SK-N-SH (cell line): ENCODE measurements at regions not wholly inside any gene's neighbourhood (a gene's known extent, or its start where the extent isn't known, plus 50 kb on each side); places are given as distances from the start of the nearest gene placed in this dataset.

Experiments used
- CTCF ChIA-PET: fragments of 300-600, 350-600 bp; formaldehyde crosslinking; extraction: SDS; loops from one replicate; lab custom pipeline; 2021; lab: Yijun Ruan, JAX
- POLR2A ChIA-PET: fragments of 350-600 bp; sonication (Branson Sonifier 250); formaldehyde crosslinking; extraction: SDS; loops from one replicate; lab custom pipeline; 2020; ENCODE audit warnings: antibody characterized with exemption, inconsistent platforms; lab: Yijun Ruan, JAX
- DNase-seq: peaks from one replicate; pipeline ENCODE4 v3.0.0; 2012
- H2AFZ ChIP-seq: fragments of 200-600 bp; sonication (generic); 2 replicates; pipeline ENCODE4 v1.8.1; 2016; ENCODE audit warnings: antibody characterized with exemption, mild to moderate bottlenecking, low read depth
- H3F3A ChIP-seq: fragments of 200-600 bp; sonication (generic); replicated peaks from 2 replicates; pipeline ENCODE3; 2016; ENCODE audit warnings: antibody characterized with exemption, mild to moderate bottlenecking; ENCODE audit not compliant: insufficient read depth
- H3K27ac ChIP-seq, 2 experiments: fragments of 200-500 bp in 1 of 2; fragments of 200-600 bp in 1 of 2; sonication (Bioruptor generic) in 1 of 2; sonication (generic), shearing (Covaris generic) in 1 of 2; 2 replicates each; pipeline versions ENCODE4 v1.5.1 to v1.6.1; 2014 to 2016; ENCODE audit warnings: low read depth in 2 of 2, inconsistent platforms in 1 of 2, low read length in 1 of 2, mild to moderate bottlenecking in 1 of 2, mixed read lengths in 1 of 2
- H3K27me3 ChIP-seq: fragments of 200-600 bp; sonication (generic), shearing (Covaris generic); 2 replicates; pipeline ENCODE4 v1.6.1; 2016; ENCODE audit warnings: mixed run types; ENCODE audit not compliant: insufficient read depth
- H3K36me3 ChIP-seq, 2 experiments: fragments of 200-500 bp in 1 of 2; fragments of 200-600 bp in 1 of 2; sonication (Bioruptor generic) in 1 of 2; sonication (generic) in 1 of 2; replicated peaks in 1 of 2; 2 replicates each; pipeline versions ENCODE3 to v1.5.1; 2014 to 2016; ENCODE audit warnings: low read length in 1 of 2, mild to moderate bottlenecking in 1 of 2; ENCODE audit not compliant: insufficient read depth in 2 of 2, control insufficient read depth in 1 of 2
- H3K4me1 ChIP-seq, 2 experiments: fragments of 200-500 bp in 1 of 2; fragments of 200-600 bp in 1 of 2; sonication (Bioruptor generic) in 1 of 2; sonication (generic), shearing (Covaris generic) in 1 of 2; 2 replicates each; pipeline versions ENCODE4 v1.5.1 to v1.6.1; 2014 to 2016; ENCODE audit warnings: low read depth in 1 of 2, low read length in 1 of 2, mixed run types in 1 of 2; ENCODE audit not compliant: insufficient read depth in 2 of 2, control insufficient read depth in 1 of 2
- H3K4me2 ChIP-seq: fragments of 200-600 bp; sonication (generic), shearing (Covaris generic); 2 replicates; pipeline ENCODE4 v1.6.1; 2017; ENCODE audit warnings: mixed run types
- H3K4me3 ChIP-seq, 2 experiments: fragments of 200-500 bp in 1 of 2; fragments of 200-600 bp in 1 of 2; sonication (Bioruptor generic) in 1 of 2; sonication (generic), shearing (Covaris generic) in 1 of 2; 2 replicates each; pipeline versions ENCODE4 v1.5.1 to v1.8.1; 2014 to 2016; ENCODE audit warnings: low read depth in 2 of 2, inconsistent platforms in 1 of 2, low read length in 1 of 2, mild to moderate bottlenecking in 1 of 2, mixed read lengths in 1 of 2, moderate library complexity in 1 of 2
- H3K79me2 ChIP-seq: fragments of 200-600 bp; sonication (generic); 2 replicates; pipeline ENCODE4 v1.8.1; 2017; ENCODE audit warnings: mild to moderate bottlenecking; ENCODE audit not compliant: insufficient read depth
- H3K9ac ChIP-seq: fragments of 200-600 bp; sonication (generic); 2 replicates; pipeline ENCODE4 v1.6.1; 2017; ENCODE audit warnings: mixed run types
- H3K9me2 ChIP-seq: fragments of 200-600 bp; sonication (generic); 2 replicates; pipeline ENCODE4 v1.6.1; 2017; ENCODE audit warnings: mixed run types
- H3K9me3 ChIP-seq: fragments of 200-600 bp; sonication (generic); 2 replicates; pipeline ENCODE4 v1.6.1; 2017; ENCODE audit warnings: mixed run types, mild to moderate bottlenecking, moderate library complexity
- H4K20me1 ChIP-seq: fragments of 200-600 bp; sonication (generic); 2 replicates; pipeline ENCODE4 v1.6.1; 2017; ENCODE audit warnings: mild to moderate bottlenecking, mixed run types; ENCODE audit not compliant: insufficient read depth
- CHD2 ChIP-seq: fragments of 150-350 bp; IDR thresholded peaks from 2 replicates; pipeline ENCODE4 v1.6.1; 2018; ENCODE audit warnings: low read length; ENCODE audit not compliant: partially characterized antibody
- EP300 ChIP-seq, 2 experiments: IDR thresholded peaks; 2 replicates each; pipeline versions ENCODE4 v1.4.0 to v1.6.1; 2012; ENCODE audit warnings: borderline replicate concordance in 1 of 2, low read depth in 1 of 2, low read length in 1 of 2
- FOXM1 ChIP-seq: IDR thresholded peaks from 2 replicates; pipeline ENCODE4 v1.4.0; 2012; ENCODE audit warnings: low read depth, mild to moderate bottlenecking
- NFIC ChIP-seq: IDR thresholded peaks from 2 replicates; pipeline ENCODE4 v1.4.0; 2012; ENCODE audit warnings: borderline replicate concordance
- NRF1 ChIP-seq: IDR thresholded peaks from 2 replicates; pipeline ENCODE4 v1.6.1; 2012; ENCODE audit warnings: low read depth, mild to moderate bottlenecking, low read length
- RCOR1 ChIP-seq: fragments of 150-350 bp; IDR thresholded peaks from 2 replicates; pipeline ENCODE4 v1.6.1; 2017; ENCODE audit warnings: antibody characterized with exemption, low read length
- WGBS: methylation state at CpG from one replicate; pipeline ENCODE4 v1.1.6; 2017; ENCODE audit warnings: low lambda C conversion rate; 5-methylcytosine and 5-hydroxymethylcytosine counted together
- TF ChIP-seq, protein P1 (sequence below): IDR thresholded peaks from 2 replicates; pipeline ENCODE4 v1.6.1; 2012; ENCODE audit warnings: mild to moderate bottlenecking, low read depth, low read length, moderate library complexity
- TF ChIP-seq, protein P2 (sequence below): IDR thresholded peaks from 2 replicates; pipeline ENCODE4 v1.4.0; 2012; ENCODE audit warnings: low read depth, borderline replicate concordance
- TF ChIP-seq, protein P3 (sequence below): IDR thresholded peaks from 2 replicates; pipeline ENCODE4; 2012
- TF ChIP-seq, protein P4 (sequence below): fragments of 150-350 bp; IDR thresholded peaks from 2 replicates; pipeline ENCODE4 v1.6.1; 2017; ENCODE audit warnings: antibody characterized with exemption, low read length, low read depth, borderline replicate concordance
- TF ChIP-seq, protein P5 (sequence below): fragments of 150-350 bp; IDR thresholded peaks from 2 replicates; pipeline ENCODE4 v1.6.1; 2016; ENCODE audit warnings: mild to moderate bottlenecking, low read depth, low read length
- TF ChIP-seq, protein P6 (sequence below): IDR thresholded peaks from 2 replicates; pipeline ENCODE4 v1.4.0; 2012; ENCODE audit warnings: low read depth
- TF ChIP-seq, protein P7 (sequence below): IDR thresholded peaks from 2 replicates; pipeline ENCODE4 v1.4.0; 2012; ENCODE audit warnings: low read depth, borderline replicate concordance

DNA sequence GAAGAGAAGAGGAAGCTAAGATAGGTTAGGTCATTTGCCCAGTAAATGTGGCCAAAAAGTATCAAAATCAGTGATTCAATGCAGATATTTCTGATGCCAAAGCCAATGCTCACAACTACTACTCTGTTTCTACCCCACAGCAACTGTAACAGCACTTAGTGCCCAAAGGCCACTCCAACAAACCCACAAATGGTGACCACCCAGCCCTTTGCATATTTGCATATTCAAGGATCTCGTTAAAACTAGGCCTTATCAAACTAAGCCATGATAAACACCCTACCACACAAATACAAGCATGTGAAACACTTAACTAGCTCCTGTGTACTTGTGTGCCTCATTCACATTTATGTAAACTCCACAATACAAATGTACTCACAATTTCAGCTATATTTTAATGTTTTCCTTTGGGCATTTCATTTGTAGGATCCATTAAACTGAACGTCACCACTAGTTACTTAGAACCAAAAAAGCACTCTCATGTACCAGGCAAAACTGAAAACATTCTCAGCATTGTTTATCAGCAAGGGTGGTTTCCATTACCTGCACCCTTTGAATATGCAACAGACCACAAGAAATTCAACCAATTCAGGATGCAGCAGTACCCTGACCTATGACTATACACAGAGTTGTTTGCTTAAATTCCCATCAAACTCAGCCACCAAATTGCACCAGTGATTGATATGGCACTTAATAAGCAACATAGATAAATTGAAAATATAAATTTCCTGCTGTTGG, 111.2 kb upstream of the STT3B start:
- Histone ChIP-seq H3K27me3 (no peaks in the 10 kb centered on the region), H2AFZ (no peak overlapping the region), H3K4me3 (no peak overlapping the region), H3K9ac (no peak overlapping the region), H3K27ac (no peak overlapping the region), H3K4me2 (no peak overlapping the region), H3K36me3 (no peaks in the 10 kb centered on the region), H3F3A (no peaks in the 10 kb centered on the region), H4K20me1 (no peaks in the 10 kb centered on the region), H3K4me1 (peaks cover 0 to 16% of the 10 kb centered on the region in 2 experiments; a peak in 2 of 4 replicates), H3K9me2 (no peaks in the 10 kb centered on the region), H3K9me3 (no peaks in the 10 kb centered on the region), H3K79me2 (no peaks in the 10 kb centered on the region)
- CTCF ChIA-PET, result interaction anchor here (1.1 kb wide), 1 partner anchor 111 kb away, joined by 3 read pairs; the partner anchor contains the start of gene STT3B
- no peak for DNase-seq
- WGBS, result 36% methylated on average over 2 of the region's 2 CpGs
- POLR2A ChIA-PET, result no interaction called here
- TF ChIP-seq, protein P1, sequence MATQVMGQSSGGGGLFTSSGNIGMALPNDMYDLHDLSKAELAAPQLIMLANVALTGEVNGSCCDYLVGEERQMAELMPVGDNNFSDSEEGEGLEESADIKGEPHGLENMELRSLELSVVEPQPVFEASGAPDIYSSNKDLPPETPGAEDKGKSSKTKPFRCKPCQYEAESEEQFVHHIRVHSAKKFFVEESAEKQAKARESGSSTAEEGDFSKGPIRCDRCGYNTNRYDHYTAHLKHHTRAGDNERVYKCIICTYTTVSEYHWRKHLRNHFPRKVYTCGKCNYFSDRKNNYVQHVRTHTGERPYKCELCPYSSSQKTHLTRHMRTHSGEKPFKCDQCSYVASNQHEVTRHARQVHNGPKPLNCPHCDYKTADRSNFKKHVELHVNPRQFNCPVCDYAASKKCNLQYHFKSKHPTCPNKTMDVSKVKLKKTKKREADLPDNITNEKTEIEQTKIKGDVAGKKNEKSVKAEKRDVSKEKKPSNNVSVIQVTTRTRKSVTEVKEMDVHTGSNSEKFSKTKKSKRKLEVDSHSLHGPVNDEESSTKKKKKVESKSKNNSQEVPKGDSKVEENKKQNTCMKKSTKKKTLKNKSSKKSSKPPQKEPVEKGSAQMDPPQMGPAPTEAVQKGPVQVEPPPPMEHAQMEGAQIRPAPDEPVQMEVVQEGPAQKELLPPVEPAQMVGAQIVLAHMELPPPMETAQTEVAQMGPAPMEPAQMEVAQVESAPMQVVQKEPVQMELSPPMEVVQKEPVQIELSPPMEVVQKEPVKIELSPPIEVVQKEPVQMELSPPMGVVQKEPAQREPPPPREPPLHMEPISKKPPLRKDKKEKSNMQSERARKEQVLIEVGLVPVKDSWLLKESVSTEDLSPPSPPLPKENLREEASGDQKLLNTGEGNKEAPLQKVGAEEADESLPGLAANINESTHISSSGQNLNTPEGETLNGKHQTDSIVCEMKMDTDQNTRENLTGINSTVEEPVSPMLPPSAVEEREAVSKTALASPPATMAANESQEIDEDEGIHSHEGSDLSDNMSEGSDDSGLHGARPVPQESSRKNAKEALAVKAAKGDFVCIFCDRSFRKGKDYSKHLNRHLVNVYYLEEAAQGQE, result no peak
- TF ChIP-seq NRF1, result no peak

DNA sequence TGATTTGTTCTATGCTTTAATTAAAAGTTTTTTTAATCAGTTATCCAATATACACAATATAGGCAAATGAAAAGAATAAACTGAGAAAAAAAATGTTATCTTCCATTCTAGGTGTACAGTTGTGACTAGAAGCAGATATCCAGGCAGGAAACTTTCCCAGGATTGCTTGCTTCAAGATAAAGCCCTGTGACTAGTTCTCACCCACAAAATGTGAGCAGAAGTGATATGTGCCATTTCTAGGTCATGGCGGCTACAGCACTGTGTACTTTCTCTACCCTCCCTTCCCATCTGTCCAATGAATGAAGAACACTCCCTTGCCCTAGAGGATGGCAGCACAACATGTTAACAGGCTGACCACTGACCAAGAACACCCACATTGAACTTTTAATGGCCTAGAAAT, 110.5 kb upstream of the STT3B start:
- H3K9me2 ChIP-seq, result no peaks in the 10 kb centered on the region
- ChIA-PET CTCF (no interaction called here), POLR2A (no interaction called here)
- no peaks in the 10 kb centered on the region for H3K9me3 ChIP-seq
- H4K20me1 ChIP-seq, result no peaks in the 10 kb centered on the region
- WGBS, result 44% methylated on average over 1 of the region's 1 CpG
- no peaks in the 10 kb centered on the region for H3K27me3 ChIP-seq
- no peaks in the 10 kb centered on the region for H3F3A ChIP-seq
- H3K27ac ChIP-seq, result peak overlapping the region in 1 of 2 experiments; percentile 16; a peak in 1 of 4 replicates
- H3K36me3 ChIP-seq, result no peaks in the 10 kb centered on the region
- no peaks in the 10 kb centered on the region for H3K79me2 ChIP-seq
- no peak overlapping the region for H3K4me3 ChIP-seq
- H3K4me1 ChIP-seq, result peaks cover 0 to 16% of the 10 kb centered on the region in 2 experiments; a peak in 2 of 4 replicates
- no peak overlapping the region for H2AFZ ChIP-seq
- DNase-seq, result no peak
- H3K4me2 ChIP-seq, result no peak overlapping the region
- no peak overlapping the region for H3K9ac ChIP-seq
- TF ChIP-seq, protein P2, sequence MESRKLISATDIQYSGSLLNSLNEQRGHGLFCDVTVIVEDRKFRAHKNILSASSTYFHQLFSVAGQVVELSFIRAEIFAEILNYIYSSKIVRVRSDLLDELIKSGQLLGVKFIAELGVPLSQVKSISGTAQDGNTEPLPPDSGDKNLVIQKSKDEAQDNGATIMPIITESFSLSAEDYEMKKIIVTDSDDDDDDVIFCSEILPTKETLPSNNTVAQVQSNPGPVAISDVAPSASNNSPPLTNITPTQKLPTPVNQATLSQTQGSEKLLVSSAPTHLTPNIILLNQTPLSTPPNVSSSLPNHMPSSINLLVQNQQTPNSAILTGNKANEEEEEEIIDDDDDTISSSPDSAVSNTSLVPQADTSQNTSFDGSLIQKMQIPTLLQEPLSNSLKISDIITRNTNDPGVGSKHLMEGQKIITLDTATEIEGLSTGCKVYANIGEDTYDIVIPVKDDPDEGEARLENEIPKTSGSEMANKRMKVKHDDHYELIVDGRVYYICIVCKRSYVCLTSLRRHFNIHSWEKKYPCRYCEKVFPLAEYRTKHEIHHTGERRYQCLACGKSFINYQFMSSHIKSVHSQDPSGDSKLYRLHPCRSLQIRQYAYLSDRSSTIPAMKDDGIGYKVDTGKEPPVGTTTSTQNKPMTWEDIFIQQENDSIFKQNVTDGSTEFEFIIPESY, result no peak
- TF ChIP-seq, protein P3, sequence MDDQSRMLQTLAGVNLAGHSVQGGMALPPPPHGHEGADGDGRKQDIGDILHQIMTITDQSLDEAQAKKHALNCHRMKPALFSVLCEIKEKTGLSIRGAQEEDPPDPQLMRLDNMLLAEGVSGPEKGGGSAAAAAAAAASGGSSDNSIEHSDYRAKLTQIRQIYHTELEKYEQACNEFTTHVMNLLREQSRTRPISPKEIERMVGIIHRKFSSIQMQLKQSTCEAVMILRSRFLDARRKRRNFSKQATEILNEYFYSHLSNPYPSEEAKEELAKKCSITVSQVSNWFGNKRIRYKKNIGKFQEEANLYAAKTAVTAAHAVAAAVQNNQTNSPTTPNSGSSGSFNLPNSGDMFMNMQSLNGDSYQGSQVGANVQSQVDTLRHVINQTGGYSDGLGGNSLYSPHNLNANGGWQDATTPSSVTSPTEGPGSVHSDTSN, result no peak
- TF ChIP-seq RCOR1, result no peak
- no peak for TF ChIP-seq NFIC
- TF ChIP-seq, protein P4, sequence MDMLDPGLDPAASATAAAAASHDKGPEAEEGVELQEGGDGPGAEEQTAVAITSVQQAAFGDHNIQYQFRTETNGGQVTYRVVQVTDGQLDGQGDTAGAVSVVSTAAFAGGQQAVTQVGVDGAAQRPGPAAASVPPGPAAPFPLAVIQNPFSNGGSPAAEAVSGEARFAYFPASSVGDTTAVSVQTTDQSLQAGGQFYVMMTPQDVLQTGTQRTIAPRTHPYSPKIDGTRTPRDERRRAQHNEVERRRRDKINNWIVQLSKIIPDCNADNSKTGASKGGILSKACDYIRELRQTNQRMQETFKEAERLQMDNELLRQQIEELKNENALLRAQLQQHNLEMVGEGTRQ, result no peak
- TF ChIP-seq FOXM1, result no peak
- TF ChIP-seq, protein P5, sequence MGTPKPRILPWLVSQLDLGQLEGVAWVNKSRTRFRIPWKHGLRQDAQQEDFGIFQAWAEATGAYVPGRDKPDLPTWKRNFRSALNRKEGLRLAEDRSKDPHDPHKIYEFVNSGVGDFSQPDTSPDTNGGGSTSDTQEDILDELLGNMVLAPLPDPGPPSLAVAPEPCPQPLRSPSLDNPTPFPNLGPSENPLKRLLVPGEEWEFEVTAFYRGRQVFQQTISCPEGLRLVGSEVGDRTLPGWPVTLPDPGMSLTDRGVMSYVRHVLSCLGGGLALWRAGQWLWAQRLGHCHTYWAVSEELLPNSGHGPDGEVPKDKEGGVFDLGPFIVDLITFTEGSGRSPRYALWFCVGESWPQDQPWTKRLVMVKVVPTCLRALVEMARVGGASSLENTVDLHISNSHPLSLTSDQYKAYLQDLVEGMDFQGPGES, result no peak
- TF ChIP-seq EP300 (IDR thresholded peaks at IDR 0.05; ENCODE audit: borderline replicate concordance in 1 of 2, low read depth in 1 of 2, low read length in 1 of 2), result no peak
- TF ChIP-seq, protein P6, sequence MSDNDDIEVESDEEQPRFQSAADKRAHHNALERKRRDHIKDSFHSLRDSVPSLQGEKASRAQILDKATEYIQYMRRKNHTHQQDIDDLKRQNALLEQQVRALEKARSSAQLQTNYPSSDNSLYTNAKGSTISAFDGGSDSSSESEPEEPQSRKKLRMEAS, result no peak
- no peak for TF ChIP-seq CHD2
- TF ChIP-seq, protein P7, sequence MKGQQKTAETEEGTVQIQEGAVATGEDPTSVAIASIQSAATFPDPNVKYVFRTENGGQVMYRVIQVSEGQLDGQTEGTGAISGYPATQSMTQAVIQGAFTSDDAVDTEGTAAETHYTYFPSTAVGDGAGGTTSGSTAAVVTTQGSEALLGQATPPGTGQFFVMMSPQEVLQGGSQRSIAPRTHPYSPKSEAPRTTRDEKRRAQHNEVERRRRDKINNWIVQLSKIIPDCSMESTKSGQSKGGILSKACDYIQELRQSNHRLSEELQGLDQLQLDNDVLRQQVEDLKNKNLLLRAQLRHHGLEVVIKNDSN, result no peak
